Hepatocyte (in vitro differentiated cells): ENCODE measurements at regions not wholly inside any gene's neighbourhood (a gene's known extent, or its start where the extent isn't known, plus 50 kb on each side); places are given as distances from the start of the nearest gene placed in this dataset.

Experiments used
- CTCF ChIP-seq: fragments of 200-600 bp; sonication (generic); IDR thresholded peaks from 2 replicates; pipeline ENCODE4 v1.5.1; 2016; ENCODE audit warnings: antibody characterized with exemption, mild to moderate bottlenecking; ENCODE audit not compliant: poor library complexity
- EZH2 ChIP-seq: fragments of 200-600 bp; sonication (generic); IDR thresholded peaks from 2 replicates; pipeline ENCODE4 v1.6.1; 2016; ENCODE audit warnings: antibody characterized with exemption, mild to moderate bottlenecking, borderline replicate concordance

- no peak for TF ChIP-seq CTCF
- TF ChIP-seq EZH2, result no peak
Observed at GRCh38 chr12:124174451-124175348, 120.2 kb upstream of the RFLNA start.
